GM04504 (cell line): ENCODE measurements at regions not wholly inside any gene's neighbourhood (a gene's known extent, or its start where the extent isn't known, plus 50 kb on each side); places are given as distances from the start of the nearest gene placed in this dataset.
"Not testable (repeated sequence)": the region's sequence is repeated elsewhere in the genome, so short reads cannot be mapped to it uniquely, and the experiment has no call there.

Experiments used
- DNase-seq: peaks from one replicate; pipeline ENCODE4 v3.0.0-alpha.2; 2012; ENCODE audit warnings: low read depth

DNA sequence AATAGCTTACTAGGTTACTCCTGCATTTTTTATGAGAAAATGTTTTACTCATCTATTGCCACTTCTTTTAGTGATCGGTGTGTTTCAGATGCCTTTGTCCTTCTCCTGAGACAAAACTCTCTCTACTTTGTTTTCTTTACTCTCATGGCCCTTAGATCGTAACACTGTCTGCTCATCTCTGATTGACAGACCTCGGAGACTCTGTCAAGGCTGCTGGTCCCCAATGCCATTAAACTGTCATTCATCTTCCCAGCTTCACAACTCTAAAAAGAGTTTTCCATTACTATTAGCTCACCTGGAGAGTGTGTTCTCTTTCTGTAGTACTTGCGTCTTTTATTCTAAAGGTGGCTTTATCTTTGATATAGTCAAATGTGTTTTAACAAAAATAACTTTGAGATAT lies 765.2 kb downstream of the SLITRK1 start:
- no peak for DNase-seq

DNA sequence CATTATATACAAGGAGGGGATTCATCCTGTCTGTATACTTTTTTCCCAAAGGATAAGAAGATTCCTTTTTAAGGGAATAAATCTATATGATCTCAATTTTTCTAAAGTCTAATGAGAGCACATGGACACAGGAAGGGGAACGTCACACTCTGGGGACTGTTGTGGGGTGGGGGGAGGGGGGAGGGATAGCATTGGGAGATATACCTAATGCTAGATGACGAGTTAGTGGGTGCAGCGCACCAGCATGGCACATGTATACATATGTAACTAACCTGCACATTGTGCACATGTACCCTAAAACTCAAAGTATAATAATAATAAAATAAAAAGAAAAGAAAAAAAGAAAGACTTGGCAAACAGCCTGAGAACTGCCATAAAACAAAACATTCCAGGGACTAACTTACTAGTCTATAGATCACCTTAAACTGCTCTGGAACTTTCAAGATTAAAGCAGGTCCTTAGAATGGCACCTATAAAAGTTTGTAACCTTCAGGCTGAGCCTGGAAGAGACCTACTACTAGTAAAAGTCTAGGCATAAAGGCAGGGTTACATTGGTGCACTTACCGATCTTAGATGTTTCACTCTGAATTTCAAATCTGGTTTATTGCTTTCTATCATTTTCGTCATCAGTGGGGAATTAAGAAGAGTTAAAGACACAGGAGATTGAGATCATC lies 780.6 kb downstream of the SLITRK1 start:
- not testable (repeated sequence) for DNase-seq

DNA sequence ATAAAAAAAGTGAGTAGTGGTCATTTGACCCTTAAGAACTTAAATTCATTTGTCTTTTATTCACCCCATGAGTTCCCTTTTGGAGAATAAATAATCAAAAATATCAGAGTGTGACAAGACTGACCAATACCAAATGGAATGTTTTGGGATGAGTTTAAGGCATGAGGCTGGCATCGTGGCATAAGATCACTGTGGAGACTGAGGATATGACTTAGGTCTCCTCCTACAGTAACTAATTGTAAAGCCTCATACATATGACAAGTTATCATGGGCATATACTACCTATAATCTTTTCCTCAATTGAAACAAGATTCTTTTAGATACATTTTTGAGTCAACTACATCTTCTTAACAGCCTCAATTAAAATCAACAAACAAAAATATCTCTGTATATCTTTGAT lies 782.0 kb downstream of the SLITRK1 start:
- no peak for DNase-seq

DNA sequence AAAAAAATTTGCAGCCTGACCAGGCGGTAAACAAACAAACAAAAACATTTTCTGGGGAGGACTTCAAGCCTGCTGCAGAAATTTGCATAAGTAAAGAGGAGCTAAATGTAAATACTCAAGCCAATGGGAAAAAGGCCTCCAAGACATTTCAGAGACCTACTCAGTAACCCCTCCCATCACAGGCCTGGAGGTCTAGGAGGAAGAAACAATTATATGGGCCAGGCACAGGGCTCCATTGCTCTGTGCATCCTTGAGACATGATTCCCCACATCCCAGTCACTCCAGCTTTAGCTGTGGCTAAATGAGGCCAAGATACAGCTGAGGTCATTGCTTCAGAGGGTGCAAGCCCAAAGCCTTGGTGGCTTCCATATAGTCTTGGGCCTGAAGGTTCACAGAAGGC lies 793.4 kb downstream of the SLITRK1 start:
- no peak for DNase-seq

DNA sequence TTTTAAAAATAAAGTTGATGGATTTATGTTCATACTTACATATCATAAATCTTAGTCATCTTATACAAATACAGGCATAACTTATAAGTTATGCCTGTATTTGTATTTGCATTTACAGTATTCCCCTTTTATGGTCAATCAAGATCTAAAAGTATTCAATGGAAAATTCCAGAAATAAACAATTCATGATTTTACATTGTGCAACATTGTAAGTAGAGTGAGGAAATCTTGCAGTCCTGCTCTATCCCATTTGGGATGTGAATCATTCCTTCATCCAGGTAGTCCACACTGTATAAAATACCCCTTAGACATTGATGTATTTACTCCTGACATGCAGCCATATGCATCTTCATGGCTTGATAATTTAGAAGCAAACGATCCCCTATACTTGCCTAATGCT lies 795.3 kb downstream of the SLITRK1 start:
- DNase-seq = no peak

DNA sequence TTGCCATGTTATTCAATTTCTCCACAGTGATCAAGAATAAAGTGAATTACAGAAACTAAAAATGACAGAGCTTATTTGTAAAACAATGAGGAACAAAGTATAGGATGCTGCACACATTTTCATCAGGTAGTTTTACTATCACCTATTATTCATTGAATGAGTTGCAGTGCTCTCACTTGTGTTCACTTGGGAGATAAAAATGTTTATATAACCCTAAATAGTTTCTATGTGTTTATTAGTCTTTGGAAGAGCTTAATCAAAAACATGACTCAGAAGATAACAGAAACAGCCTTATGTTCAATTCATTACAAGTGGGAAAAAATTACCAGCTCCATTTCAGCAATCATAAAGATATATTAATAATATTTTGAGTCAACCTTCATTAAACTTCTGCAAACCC lies 796.2 kb downstream of the SLITRK1 start:
- no peak for DNase-seq

DNA sequence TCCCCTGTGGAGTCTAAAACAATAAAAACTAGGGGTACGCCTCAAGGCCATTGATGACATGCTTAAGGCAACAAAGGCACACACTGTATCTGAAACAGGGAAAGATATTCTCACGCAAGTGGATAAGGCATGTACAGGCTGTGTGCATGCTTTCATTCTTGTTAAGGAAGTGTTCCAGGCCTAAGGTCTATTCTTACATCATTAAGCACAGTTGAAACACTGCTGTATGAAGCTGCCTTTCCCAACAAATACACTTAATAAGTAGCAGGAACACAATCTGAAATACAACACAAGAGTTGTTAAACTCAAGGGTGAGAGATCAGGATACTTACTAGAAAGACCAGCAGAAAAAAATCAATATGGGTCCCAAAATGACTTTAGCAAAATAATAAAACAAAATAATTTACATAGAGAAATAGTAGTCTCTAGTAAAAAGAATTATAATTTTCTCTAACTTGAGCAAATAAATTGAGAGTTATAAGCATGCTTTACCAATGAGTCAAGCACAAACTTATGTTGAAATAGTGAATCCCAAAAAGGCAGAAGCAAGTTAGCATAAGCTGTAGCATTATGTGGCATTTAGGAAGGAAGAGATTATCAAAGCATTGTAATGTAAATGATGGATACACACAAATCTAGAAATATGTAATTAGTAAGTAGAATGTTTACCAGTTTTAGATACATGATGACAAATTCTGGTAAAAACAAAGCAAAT lies 796.9 kb downstream of the SLITRK1 start:
- DNase-seq = no peak

DNA sequence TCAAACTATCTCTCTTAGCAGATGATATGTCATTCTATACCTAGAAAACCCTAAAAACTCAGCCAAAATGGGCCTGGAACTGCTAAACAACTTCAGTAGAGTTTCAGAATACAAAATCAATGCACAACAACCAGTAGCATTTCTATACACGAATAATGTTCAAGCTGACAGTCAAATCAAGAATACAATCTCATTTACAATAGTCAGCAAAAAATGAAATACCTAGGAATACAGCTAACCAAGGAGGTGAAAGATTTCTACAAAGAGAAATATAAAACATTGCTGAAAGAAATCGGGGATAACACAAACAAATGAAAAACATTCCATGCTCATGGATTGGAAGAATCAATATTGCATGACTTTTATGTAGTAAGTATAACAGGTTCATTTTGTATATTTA lies 804.8 kb downstream of the SLITRK1 start:
- no peak for DNase-seq

DNA sequence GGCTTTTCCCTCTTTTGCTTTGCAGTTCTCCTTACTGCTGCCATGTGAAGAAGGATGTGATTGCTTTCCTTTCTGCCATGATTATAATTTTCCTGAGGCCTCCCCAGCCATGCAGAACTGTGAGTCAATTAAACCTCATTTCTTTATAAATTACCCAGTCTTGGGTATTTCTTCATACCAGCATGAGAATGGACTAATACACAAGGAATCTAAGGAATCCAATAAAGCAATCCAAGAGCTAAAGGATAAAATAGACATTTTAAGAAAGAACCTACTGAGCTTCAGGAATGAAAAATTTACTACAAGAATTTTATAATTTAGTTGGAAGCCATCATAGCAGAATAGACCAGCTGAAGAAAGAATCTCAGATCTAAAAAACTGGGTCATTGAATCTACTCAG lies 808.3 kb downstream of the SLITRK1 start:
- DNase-seq = not testable (repeated sequence)

DNA sequence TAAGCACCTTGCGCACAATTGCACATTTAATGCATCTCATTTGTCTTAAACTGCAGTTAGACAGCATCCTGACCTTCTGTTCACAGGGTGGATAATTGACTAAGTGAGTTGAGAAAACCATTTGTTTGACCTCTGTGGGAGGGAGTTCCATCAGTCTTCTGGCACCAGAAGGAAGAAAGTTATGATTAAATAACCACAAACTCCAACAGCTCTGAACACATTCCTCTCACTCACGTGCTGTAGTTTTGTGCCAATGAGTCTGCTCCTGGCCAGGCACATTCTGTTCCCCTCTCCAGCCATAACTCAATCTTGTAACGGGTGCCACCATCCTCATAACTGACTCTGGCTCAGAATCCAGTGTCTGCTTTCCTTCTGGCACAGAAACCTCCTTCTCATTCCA lies 817.2 kb downstream of the SLITRK1 start:
- DNase-seq = peak; percentile 29

DNA sequence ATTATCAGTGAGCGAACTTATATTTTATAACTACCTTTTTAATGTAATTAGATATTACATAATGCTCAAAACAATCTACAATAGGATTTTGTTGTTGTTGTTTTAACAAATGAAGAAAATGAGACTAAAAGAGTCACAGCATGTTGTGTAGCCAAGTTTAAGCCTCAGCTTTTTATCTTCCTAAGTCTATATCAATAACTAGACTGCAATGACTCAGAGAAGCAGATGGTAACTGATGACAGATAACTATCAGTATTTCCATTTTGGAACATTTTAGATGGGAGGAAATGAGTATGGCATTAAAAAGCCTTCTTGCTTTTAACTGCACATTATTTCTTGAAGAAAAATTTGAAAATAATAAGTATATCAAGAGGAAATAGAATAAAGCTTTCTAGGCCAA lies 825.2 kb downstream of the SLITRK1 start:
- no peak for DNase-seq

DNA sequence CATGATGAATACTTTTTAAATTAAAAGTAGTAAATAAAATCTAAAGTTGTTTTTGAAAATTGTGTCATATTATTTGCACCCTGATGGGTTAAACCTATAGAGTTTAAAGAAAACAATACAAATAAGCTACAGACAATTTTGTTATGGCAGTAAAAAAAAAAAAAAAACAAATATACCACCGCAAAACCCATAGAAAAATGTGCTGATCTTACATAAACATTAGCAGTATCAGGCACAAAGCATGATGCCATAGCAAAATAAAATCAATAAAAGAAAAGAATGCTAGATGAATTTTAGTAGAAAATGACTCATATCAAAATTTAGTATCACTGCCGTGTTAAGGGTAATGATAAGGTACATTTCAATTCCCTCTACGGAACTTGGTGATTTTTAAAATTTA lies 826.0 kb downstream of the SLITRK1 start:
- DNase-seq = no peak

DNA sequence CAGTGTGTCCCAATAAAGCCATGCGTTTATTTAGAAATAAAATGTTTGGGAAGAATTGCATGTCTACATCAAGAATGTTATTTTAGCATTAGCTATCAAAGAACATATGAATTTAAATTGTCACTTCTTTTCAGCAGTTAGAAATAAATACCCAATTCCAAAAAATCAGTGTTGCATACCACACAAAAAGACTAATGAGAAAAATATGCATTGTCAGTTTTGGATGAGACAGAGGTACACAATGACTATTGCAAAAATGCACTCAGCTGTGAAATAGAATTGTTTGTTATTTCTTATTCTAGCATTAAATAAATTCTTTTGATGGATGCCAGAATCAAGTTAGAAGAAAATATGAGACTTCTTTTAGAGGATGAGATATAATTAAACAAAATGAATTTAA lies 833.9 kb downstream of the SLITRK1 start:
- DNase-seq = no peak

DNA sequence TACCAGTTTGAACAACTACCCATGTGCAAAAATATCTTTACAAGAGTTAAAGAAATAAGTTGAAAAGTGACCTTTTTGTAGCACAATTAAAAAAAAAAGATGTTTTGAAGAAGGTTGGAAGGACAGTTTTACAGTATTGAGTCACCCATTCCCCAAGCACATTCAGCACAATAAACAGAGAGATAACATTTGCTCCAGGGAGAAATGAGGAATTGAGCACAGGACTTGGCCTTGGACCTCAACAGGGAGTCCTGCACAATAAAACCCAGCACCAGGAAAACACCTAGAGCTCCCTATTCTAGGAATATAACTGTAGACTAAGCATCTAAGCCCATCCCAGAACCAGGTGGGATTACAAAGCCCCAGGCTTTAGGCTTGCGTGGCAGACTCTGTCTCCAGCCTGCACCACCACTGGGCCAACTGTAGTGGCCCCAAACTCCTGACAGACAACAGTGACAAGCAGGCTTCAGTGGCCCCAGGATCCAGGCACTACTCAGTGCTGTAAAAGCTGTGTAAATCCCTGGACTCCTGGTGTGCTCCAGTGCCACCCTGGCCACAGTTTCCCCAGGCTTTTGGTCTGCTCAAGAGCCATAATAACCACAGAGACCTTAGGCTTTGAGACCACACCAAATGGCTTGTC lies 857.2 kb downstream of the SLITRK1 start:
- no peak for DNase-seq

DNA sequence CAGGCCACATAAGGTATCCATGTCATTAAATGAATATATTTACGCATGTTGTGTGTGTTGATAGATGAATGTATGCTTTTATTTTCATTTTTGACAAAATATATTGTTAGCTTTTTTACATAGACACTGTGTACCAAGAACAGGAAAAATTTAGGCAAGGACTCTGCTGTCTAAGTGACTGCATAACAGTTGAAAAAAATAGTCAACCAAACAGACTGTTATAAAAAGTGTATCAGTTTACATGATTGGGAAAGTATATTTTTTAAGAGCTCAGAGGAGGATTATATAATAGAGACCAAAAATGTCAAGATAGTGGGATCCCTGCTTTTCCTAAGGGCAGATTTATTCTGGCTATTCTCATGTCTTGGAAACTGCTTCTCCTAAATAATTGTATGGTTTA lies 858.0 kb downstream of the SLITRK1 start:
- DNase-seq = no peak

DNA sequence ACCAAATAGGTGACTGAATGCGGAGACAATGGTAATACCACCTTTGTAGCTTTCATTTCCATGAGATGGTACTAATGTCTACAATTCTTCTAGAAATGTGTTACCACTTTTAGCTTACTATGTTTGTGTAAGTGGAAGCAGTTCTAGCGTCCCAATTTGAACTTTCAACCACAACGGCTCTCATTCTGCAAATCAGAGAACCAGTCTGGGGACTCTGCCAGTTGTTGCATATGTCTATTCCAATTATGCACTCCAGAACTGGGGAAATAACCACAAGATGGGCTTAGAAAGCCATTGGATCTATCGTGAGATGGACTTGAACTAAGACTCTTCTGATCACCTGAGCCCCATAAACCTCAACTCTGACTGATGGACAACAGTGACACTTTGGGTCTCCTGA lies 862.3 kb downstream of the SLITRK1 start:
- DNase-seq = no peak

DNA sequence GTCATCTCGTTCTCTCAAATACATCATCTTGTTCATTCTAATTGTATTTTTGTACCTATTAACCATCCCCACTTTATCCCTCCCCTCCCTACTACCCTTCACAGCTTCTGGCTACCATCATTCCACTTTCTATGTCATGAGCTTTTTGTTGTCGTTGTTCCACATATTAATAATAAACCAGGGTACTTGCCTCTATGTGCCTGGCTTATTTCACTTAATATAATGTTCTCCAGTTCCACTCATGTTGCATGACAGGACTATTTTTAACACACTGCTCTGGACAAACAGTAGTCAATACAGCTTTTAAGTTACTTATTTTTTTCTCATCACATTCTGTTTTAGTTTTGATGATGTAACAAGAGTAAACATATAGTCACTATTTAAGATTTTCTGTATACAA lies 872.3 kb downstream of the SLITRK1 start:
- no peak for DNase-seq

DNA sequence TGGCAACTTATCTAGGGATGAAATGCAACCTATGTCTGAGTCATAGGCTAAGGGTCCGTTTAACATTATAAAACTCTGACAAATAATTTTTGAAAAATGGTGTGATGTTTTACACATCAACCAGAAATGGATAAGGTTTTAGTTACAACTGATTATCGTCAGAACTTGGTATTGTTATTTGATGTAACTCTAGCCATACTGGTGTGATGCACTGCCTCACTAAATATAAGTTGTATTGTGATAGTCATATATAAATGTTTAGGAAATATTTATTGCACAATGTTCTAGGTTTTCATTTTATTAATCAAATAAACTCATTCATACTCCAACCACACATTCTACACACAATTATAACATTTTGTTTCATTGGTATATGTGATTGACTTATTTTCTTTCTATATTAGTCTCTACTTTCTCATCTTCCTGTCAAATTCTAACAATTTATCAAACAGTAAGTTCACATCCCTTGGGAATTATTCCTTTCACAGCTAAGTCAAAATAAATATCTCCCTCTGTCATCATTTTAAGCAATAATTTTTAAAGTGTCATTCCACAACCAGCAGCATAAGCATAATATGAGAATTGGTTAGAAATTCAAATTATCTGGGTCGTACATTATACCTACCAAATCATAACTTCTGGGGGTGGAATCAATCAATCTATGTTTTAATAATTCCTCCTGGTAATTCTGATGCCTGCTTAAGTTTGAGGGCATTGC lies 873.9 kb downstream of the SLITRK1 start:
- no peak for DNase-seq

DNA sequence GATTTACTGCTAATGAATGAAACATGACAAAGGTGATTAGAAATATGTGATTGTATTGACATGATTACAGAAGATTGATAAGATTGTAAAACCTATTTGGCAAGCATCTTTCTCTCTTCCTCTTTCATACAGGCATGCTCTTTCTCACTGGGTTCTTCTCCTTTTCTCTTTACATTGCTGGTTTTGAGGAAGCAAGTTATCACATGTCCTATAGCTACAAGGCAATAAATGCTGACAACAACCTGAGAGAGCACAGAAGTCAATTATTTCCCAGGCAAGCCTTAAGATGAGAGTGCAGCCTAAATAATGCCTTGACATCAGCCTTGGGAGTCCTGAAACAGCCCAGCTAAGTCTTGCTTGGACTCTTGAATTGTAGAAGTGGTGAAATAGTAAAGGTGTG lies 875.0 kb downstream of the SLITRK1 start:
- no peak for DNase-seq

DNA sequence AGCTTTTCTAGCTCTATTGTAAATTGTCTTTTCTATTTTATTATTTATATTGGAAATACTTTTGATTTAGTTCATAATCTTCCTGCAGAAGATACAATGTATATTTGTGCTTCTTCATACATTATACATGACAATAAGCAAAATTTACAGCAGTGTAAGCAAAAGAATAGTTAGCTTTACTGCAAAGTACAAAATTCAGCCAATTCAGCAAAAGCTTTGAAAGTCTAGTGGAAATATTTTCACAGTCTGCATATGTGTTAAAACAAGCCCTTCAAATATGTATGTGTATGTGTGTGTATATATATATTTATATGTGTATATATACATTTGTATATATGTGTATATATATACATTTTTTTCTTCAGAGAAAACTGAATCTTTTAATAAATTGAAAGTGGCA lies 879.1 kb downstream of the SLITRK1 start:
- DNase-seq = no peak

DNA sequence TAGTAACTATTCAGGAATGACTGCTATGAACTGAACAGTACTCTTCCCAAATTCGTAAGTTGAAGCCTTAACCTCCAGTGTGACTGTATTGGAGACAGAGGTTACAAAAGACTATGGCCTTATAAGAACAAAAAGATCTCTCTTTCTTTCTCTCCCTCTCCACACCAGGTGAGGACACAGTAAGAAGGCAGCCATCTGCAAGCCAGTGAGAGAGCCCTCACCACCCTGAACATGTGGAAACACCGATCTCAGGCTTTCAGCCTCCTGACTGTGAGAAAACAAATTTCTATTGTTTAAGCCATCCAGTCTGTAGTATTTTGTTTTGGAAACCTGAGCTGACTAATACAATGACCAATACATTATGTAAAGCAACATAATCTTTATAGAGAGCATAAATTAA lies 888.9 kb downstream of the SLITRK1 start:
- no peak for DNase-seq

DNA sequence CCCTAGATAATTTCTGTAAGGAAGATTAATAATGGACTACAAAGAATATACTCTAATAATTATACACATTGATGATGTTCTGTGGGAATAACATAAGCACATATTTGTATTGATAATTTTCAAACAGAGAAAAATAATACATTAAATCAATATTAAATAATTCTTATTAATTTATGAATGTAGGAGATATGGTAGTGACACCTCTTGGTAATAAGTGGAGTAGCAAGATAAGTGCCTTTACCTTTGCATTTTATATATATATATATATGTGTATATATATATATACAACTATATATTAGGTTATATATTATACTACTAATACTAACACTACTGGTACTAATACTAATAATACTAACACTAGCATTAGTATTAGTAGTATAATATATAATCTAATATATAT lies 905.8 kb downstream of the SLITRK1 start:
- no peak for DNase-seq
